Sciatic nerve (tissue), 2 donors: ENCODE measurements at regions not wholly inside any gene's neighbourhood (a gene's known extent, or its start where the extent isn't known, plus 50 kb on each side); places are given as distances from the start of the nearest gene placed in this dataset.
"Not testable (repeated sequence)": the region's sequence is repeated elsewhere in the genome, so short reads cannot be mapped to it uniquely, and the experiment has no call there.

Source experiments
- ATAC-seq: fragments of 200-7000 bp; cut with Tn5 transposase; one replicate; pipeline ENCODE4 v1.9.1; 2020; ENCODE audit warnings: mild to moderate bottlenecking, moderate library complexity
- DNase-seq: peaks from one replicate; pipeline ENCODE4 v3.0.0-alpha.2; 2020; ENCODE audit warnings: low spot score
- intact Hi-C: fragments of 100-400 bp; cut with DNase I; formaldehyde crosslinking; loops from one replicate; pipeline ENCODE4 v1.14.2; 2022
- donor health status: DM: no; HTN: no; CAD: no.
- donor health status: DM: no; HTN: no; CAD: no.

- DNase-seq (peak; percentile 68), ATAC-seq (peak; percentile 68)
- intact Hi-C loops, result no loop called here
These were observed 76.0 kb downstream of the METRNL start for GRCh38 chr17:83155128-83156121.

- ATAC-seq, result no peak
- intact Hi-C loops, result no loop called here
- DNase-seq, result peak; percentile 32
These were observed 77.0 kb downstream of the METRNL start for GRCh38 chr17:83156408-83156807.

- intact Hi-C loops, result no loop called here
- no peak for ATAC-seq
- DNase-seq, result peak; percentile 33
These were observed 80.0 kb downstream of the METRNL start for GRCh38 chr17:83159204-83160049.

GRCh38 chr17:83160443-83161297, 81.3 kb downstream of the METRNL start:
- intact Hi-C loops, result no loop called here
- ATAC-seq (peak; percentile 25), DNase-seq (peak; percentile 56)

- peak; percentile 53 for DNase-seq
- intact Hi-C loops, result no loop called here
- ATAC-seq, result peak; percentile 66
These were observed 82.1 kb downstream of the METRNL start for GRCh38 chr17:83161298-83162034.

- ATAC-seq, result peak; percentile 34
- peak; percentile 49 for DNase-seq
- intact Hi-C loops, result no loop called here
These were observed 82.8 kb downstream of the METRNL start for GRCh38 chr17:83162035-83162745.

GRCh38 chr17:83164490-83164889, 85.1 kb downstream of the METRNL start:
- intact Hi-C loops, result no loop called here
- no peak for ATAC-seq

GRCh38 chr17:83170571-83171260, 91.3 kb downstream of the METRNL start:
- DNase-seq, result no peak
- ATAC-seq, result no peak
- intact Hi-C loops, result no loop called here

More at GRCh38 chr17:83164490-83164889, 85.1 kb downstream of the METRNL start:
- no peak for DNase-seq

- ATAC-seq (peak; percentile 43), DNase-seq (peak; percentile 59)
- intact Hi-C loops, result loop anchor here (2.0 kb wide), 1 partner anchor 21 kb away; no protein-coding TSS in a partner anchor
These were observed 92.3 kb downstream of the METRNL start for GRCh38 chr17:83171661-83172060.

- peak; percentile 42 for DNase-seq
- intact Hi-C loops, result loop anchor here (2.0 kb wide), 1 partner anchor 21 kb away; no protein-coding TSS in a partner anchor
- not testable (repeated sequence) for ATAC-seq
These were observed 92.7 kb downstream of the METRNL start for GRCh38 chr17:83172099-83172498.

- not testable (repeated sequence) for ATAC-seq, DNase-seq
- intact Hi-C loops, result loop anchor here (2.0 kb wide), 1 partner anchor 22 kb away; no protein-coding TSS in a partner anchor
These were observed 93.2 kb downstream of the METRNL start for GRCh38 chr17:83172646-83173045.

- ATAC-seq, result not testable (repeated sequence)
These were observed 93.9 kb downstream of the METRNL start for GRCh38 chr17:83173180-83173913.

GRCh38 chr17:83173914-83174361, 94.5 kb downstream of the METRNL start:
- ATAC-seq (peak; percentile 8), DNase-seq (peak; percentile 56)
- intact Hi-C loops, result loop anchor here (2.0 kb wide), 1 partner anchor 23 kb away; no protein-coding TSS in a partner anchor

More at GRCh38 chr17:83173180-83173913, 93.9 kb downstream of the METRNL start:
- intact Hi-C loops, result loop anchor here (2.0 kb wide), 1 partner anchor 23 kb away; no protein-coding TSS in a partner anchor
- peak; percentile 45 for DNase-seq

GRCh38 chr17:83174362-83175118, 95.1 kb downstream of the METRNL start:
- DNase-seq, result peak; percentile 71
- intact Hi-C loops, result no loop called here
- peak; percentile 84 for ATAC-seq
